Renal cortex interstitium (tissue), 11 donors: ENCODE measurements at regions not wholly inside any gene's neighbourhood (a gene's known extent, or its start where the extent isn't known, plus 50 kb on each side); places are given as distances from the start of the nearest gene placed in this dataset.

Experiments used
- DNase-seq, 11 donors: peaks; one replicate each; pipeline ENCODE4 v3.0.0-alpha.2; 2013; ENCODE audit warnings: low read depth in 9 of 11, low spot score in 4 of 11; ENCODE audit errors: extremely low read depth in 1 of 11

- DNase-seq = no peak
Observed at GRCh38 chr10:35927990-35928488, 285.9 kb upstream of the FZD8 start.

GRCh38 chr10:35927341-35927740, 285.2 kb upstream of the FZD8 start:
- DNase-seq = no peak

- DNase-seq = no peak
Observed at GRCh38 chr10:35926846-35927245, 284.8 kb upstream of the FZD8 start.

- no peak for DNase-seq
Observed at GRCh38 chr10:35925493-35925892, 283.4 kb upstream of the FZD8 start.

GRCh38 chr10:35924759-35925158, 282.7 kb upstream of the FZD8 start:
- no peak for DNase-seq

GRCh38 chr10:35922876-35923600, 280.9 kb upstream of the FZD8 start:
- DNase-seq = no peak

- DNase-seq = no peak
Observed at GRCh38 chr10:35921866-35922350, 279.8 kb upstream of the FZD8 start.

GRCh38 chr10:35916791-35917190, 274.7 kb upstream of the FZD8 start:
- no peak for DNase-seq

GRCh38 chr10:35913628-35914027, 271.5 kb upstream of the FZD8 start:
- DNase-seq = no peak

GRCh38 chr10:35912615-35913569, 270.8 kb upstream of the FZD8 start:
- no peak for DNase-seq

GRCh38 chr10:35911954-35912353, 269.9 kb upstream of the FZD8 start:
- DNase-seq = no peak

- no peak for DNase-seq
Observed at GRCh38 chr10:35911233-35911632, 269.1 kb upstream of the FZD8 start.

- no peak for DNase-seq
Observed at GRCh38 chr10:35910234-35910633, 268.1 kb upstream of the FZD8 start.

- DNase-seq = no peak
Observed at GRCh38 chr10:35909121-35909720, 267.1 kb upstream of the FZD8 start.

- no peak for DNase-seq
Observed at GRCh38 chr10:35908451-35908850, 266.4 kb upstream of the FZD8 start.

GRCh38 chr10:35907548-35907947, 265.5 kb upstream of the FZD8 start:
- no peak for DNase-seq

GRCh38 chr10:35906155-35906554, 264.1 kb upstream of the FZD8 start:
- no peak for DNase-seq

- no peak for DNase-seq
Observed at GRCh38 chr10:35903021-35903420, 260.9 kb upstream of the FZD8 start.

GRCh38 chr10:35898716-35899440, 256.8 kb upstream of the FZD8 start:
- no peak for DNase-seq
